ENCODE measurements at regions not wholly inside any gene's neighbourhood (a gene's known extent, or its start where the extent isn't known, plus 50 kb on each side); places are given as distances from the start of the nearest gene placed in this dataset.

- TF ChIP-seq EZH2phosphoT487 (IDR thresholded peaks at IDR 0.05; ENCODE audit: borderline replicate concordance) (no peak), CTCF (conservative IDR thresholded peaks at IDR 0.05; ENCODE audit: low read length) (no peak)
These were observed 66.5 kb upstream of the LRRN2 start for GRCh38 chr1:204751883-204752687.
